GM23338 (cell line): ENCODE measurements at regions not wholly inside any gene's neighbourhood (a gene's known extent, or its start where the extent isn't known, plus 50 kb on each side); places are given as distances from the start of the nearest gene placed in this dataset.

Experiments
- ATAC-seq: fragments of 200-7000 bp; cut with Tn5 transposase; 3 replicates; pipeline ENCODE4 v1.9.1; 2020
- DNase-seq: peaks from one replicate; pipeline ENCODE4 v3.0.0-alpha.2; 2015; ENCODE audit warnings: low spot score
- H2AFZ ChIP-seq: fragments of 200-600 bp; sonication (generic); 2 replicates; pipeline ENCODE4 v1.8.0; 2016; ENCODE audit warnings: antibody characterized with exemption, mild to moderate bottlenecking, moderate library complexity
- H3F3A ChIP-seq: fragments of 200-600 bp; sonication (generic); replicated peaks from 2 replicates; pipeline ENCODE4 v1.8.0; 2017; ENCODE audit warnings: antibody characterized with exemption, mixed run types, low read depth
- H3K27ac ChIP-seq: fragments of 200-600 bp; sonication (generic); 2 replicates; pipeline ENCODE4 v1.6.1; 2016; ENCODE audit warnings: low read depth
- H3K27me3 ChIP-seq: fragments of 200-600 bp; sonication (generic); 2 replicates; pipeline ENCODE4 v1.8.0; 2016; ENCODE audit warnings: mild to moderate bottlenecking, mixed run types, moderate library complexity; ENCODE audit not compliant: insufficient read depth
- H3K36me3 ChIP-seq: fragments of 200-600 bp; sonication (generic); 2 replicates; pipeline ENCODE4 v1.8.0; 2016; ENCODE audit warnings: mild to moderate bottlenecking; ENCODE audit not compliant: insufficient read depth
- H3K4me1 ChIP-seq: fragments of 200-600 bp; sonication (generic); 2 replicates; pipeline ENCODE4 v1.8.0; 2016; ENCODE audit warnings: mild to moderate bottlenecking, moderate library complexity; ENCODE audit not compliant: insufficient read depth
- H3K4me2 ChIP-seq: fragments of 200-600 bp; sonication (generic); 2 replicates; pipeline ENCODE4 v1.7.1; 2017; ENCODE audit warnings: mixed run types
- H3K4me3 ChIP-seq: fragments of 200-600 bp; sonication (generic); 2 replicates; pipeline ENCODE4 v1.6.1; 2016; ENCODE audit warnings: mixed run types
- H3K79me2 ChIP-seq: fragments of 200-600 bp; sonication (generic); replicated peaks from 2 replicates; pipeline ENCODE4 v1.8.0; 2017; ENCODE audit warnings: mild to moderate bottlenecking; ENCODE audit not compliant: insufficient read depth
- H3K9me2 ChIP-seq: fragments of 200-600 bp; sonication (generic); 2 replicates; pipeline ENCODE4 v1.8.0; 2017; ENCODE audit not compliant: insufficient read depth
- H4K20me1 ChIP-seq: fragments of 200-600 bp; sonication (generic); replicated peaks from 2 replicates; pipeline ENCODE4 v1.8.0; 2017; ENCODE audit warnings: mild to moderate bottlenecking; ENCODE audit not compliant: insufficient read depth
- H3K27ac Mint-ChIP-seq: 2 replicates; pipeline ENCODE4 v1.8.0; 2020; ENCODE audit warnings: inconsistent platforms, mild to moderate bottlenecking, moderate library complexity, mixed read lengths
- H3K27me3 Mint-ChIP-seq: 3 replicates; pipeline ENCODE4 v1.8.0; 2022; ENCODE audit warnings: low read depth, mild to moderate bottlenecking, moderate library complexity, mixed read lengths, inconsistent platforms; ENCODE audit not compliant: insufficient read depth, poor library complexity
- H3K36me3 Mint-ChIP-seq: 3 replicates; pipeline ENCODE4 v1.8.0; 2021; ENCODE audit warnings: low read depth, mild to moderate bottlenecking, inconsistent platforms, moderate library complexity, mixed read lengths
- H3K4me1 Mint-ChIP-seq: 3 replicates; pipeline ENCODE4 v1.8.0; 2020; ENCODE audit warnings: mild to moderate bottlenecking, inconsistent platforms, mixed read lengths
- H3K4me3 Mint-ChIP-seq: 3 replicates; pipeline ENCODE4 v1.8.0; 2021; ENCODE audit warnings: moderate library complexity, mild to moderate bottlenecking, inconsistent platforms, mixed read lengths
- H3K9me3 Mint-ChIP-seq: 3 replicates; pipeline ENCODE4 v1.8.0; 2020; ENCODE audit warnings: moderate library complexity, mild to moderate bottlenecking, inconsistent platforms, mixed read lengths
- CREB1 ChIP-seq: fragments of 250-450 bp; sonication (Bioruptor Pico); IDR thresholded peaks from 2 replicates; pipeline ENCODE4 v1.5.0; 2020; ENCODE audit warnings: low read depth, mild to moderate bottlenecking, moderate library complexity
- EZH2 ChIP-seq: fragments of 200-600 bp; sonication (generic); IDR thresholded peaks from one replicate; pipeline ENCODE4 v1.8.0; 2017; ENCODE audit warnings: antibody characterized with exemption, mild to moderate bottlenecking, low read depth; ENCODE audit not compliant: unreplicated experiment
- JUNB ChIP-seq: IDR thresholded peaks from one replicate; pipeline ENCODE4 v1.6.1; 2016; ENCODE audit warnings: antibody characterized with exemption; ENCODE audit not compliant: unreplicated experiment
- NANOG ChIP-seq: IDR thresholded peaks from 2 replicates; pipeline ENCODE4 v1.6.1; 2016; ENCODE audit warnings: antibody characterized with exemption, borderline replicate concordance
- POLR2AphosphoS5 ChIP-seq: IDR thresholded peaks from 2 replicates; pipeline ENCODE4 v1.6.1; 2016; ENCODE audit warnings: antibody characterized with exemption, low read depth
- STAT1 ChIP-seq: IDR thresholded peaks from one replicate; pipeline ENCODE4 v1.6.1; 2016; ENCODE audit warnings: antibody characterized with exemption; ENCODE audit not compliant: unreplicated experiment
- TF ChIP-seq, protein P1 (sequence below): fragments of 250-450 bp; sonication (Bioruptor Pico); IDR thresholded peaks from 2 replicates; pipeline ENCODE4 v1.5.0; 2020; ENCODE audit warnings: mild to moderate bottlenecking, moderate library complexity
- TF ChIP-seq, protein P2 (sequence below): IDR thresholded peaks from 2 replicates; pipeline ENCODE4 v1.6.1; 2016; ENCODE audit warnings: antibody characterized with exemption
- TF ChIP-seq, protein P3 (sequence below), 2 experiments: fragments of 200-600 bp in 1 of 2; sonication (generic) in 1 of 2; conservative IDR thresholded peaks; 2 replicates each; pipeline versions ENCODE4 v1.5.1 to v1.6.1; 2016 to 2017; ENCODE audit warnings: antibody characterized with exemption in 2 of 2, low read depth in 2 of 2, mild to moderate bottlenecking in 2 of 2, moderate library complexity in 1 of 2

- TF ChIP-seq, protein P1, sequence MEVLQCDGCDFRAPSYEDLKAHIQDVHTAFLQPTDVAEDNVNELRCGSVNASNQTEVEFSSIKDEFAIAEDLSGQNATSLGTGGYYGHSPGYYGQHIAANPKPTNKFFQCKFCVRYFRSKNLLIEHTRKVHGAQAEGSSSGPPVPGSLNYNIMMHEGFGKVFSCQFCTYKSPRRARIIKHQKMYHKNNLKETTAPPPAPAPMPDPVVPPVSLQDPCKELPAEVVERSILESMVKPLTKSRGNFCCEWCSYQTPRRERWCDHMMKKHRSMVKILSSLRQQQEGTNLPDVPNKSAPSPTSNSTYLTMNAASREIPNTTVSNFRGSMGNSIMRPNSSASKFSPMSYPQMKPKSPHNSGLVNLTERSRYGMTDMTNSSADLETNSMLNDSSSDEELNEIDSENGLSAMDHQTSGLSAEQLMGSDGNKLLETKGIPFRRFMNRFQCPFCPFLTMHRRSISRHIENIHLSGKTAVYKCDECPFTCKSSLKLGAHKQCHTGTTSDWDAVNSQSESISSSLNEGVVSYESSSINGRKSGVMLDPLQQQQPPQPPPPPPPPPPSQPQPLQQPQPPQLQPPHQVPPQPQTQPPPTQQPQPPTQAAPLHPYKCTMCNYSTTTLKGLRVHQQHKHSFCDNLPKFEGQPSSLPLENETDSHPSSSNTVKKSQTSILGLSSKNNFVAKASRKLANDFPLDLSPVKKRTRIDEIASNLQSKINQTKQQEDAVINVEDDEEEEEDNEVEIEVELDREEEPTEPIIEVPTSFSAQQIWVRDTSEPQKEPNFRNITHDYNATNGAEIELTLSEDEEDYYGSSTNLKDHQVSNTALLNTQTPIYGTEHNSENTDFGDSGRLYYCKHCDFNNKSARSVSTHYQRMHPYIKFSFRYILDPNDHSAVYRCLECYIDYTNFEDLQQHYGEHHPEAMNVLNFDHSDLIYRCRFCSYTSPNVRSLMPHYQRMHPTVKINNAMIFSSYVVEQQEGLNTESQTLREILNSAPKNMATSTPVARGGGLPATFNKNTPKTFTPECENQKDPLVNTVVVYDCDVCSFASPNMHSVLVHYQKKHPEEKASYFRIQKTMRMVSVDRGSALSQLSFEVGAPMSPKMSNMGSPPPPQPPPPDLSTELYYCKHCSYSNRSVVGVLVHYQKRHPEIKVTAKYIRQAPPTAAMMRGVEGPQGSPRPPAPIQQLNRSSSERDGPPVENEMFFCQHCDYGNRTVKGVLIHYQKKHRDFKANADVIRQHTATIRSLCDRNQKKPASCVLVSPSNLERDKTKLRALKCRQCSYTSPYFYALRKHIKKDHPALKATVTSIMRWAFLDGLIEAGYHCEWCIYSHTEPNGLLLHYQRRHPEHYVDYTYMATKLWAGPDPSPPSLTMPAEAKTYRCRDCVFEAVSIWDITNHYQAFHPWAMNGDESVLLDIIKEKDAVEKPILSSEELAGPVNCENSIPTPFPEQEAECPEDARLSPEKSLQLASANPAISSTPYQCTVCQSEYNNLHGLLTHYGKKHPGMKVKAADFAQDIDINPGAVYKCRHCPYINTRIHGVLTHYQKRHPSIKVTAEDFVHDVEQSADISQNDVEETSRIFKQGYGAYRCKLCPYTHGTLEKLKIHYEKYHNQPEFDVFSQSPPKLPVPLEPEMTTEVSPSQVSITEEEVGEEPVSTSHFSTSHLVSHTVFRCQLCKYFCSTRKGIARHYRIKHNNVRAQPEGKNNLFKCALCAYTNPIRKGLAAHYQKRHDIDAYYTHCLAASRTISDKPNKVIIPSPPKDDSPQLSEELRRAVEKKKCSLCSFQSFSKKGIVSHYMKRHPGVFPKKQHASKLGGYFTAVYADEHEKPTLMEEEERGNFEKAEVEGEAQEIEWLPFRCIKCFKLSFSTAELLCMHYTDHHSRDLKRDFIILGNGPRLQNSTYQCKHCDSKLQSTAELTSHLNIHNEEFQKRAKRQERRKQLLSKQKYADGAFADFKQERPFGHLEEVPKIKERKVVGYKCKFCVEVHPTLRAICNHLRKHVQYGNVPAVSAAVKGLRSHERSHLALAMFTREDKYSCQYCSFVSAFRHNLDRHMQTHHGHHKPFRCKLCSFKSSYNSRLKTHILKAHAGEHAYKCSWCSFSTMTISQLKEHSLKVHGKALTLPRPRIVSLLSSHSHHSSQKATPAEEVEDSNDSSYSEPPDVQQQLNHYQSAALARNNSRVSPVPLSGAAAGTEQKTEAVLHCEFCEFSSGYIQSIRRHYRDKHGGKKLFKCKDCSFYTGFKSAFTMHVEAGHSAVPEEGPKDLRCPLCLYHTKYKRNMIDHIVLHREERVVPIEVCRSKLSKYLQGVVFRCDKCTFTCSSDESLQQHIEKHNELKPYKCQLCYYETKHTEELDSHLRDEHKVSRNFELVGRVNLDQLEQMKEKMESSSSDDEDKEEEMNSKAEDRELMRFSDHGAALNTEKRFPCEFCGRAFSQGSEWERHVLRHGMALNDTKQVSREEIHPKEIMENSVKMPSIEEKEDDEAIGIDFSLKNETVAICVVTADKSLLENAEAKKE: no peak
- TF ChIP-seq JUNB: no peak
These were observed 126.1 kb downstream of the PPIAL4G start (continued) for GRCh38 chr1:148357037-148357436.

- H3K27me3 ChIP-seq: peaks cover 91% of the 10 kb centered on the region
- H3K79me2 ChIP-seq: no peaks in the 10 kb centered on the region
- DNase-seq (no peak), ATAC-seq (no peak)
- peaks cover 13% of the 10 kb centered on the region for H3K4me1 ChIP-seq
- Mint-ChIP-seq H3K27me3 (peaks cover 38% of the 10 kb centered on the region), H3K27ac (no peak overlapping the region), H3K4me1 (peaks cover 10% of the 10 kb centered on the region; the same call in 2 of the 3 replicates), H3K4me3 (no peak overlapping the region), H3K36me3 (no peaks in the 10 kb centered on the region), H3K9me3 (no peaks in the 10 kb centered on the region; the same call in 2 of the 3 replicates)
- H3K9me2 ChIP-seq: no peaks in the 10 kb centered on the region
- no peak overlapping the region for H3K4me2 ChIP-seq
- H4K20me1 ChIP-seq: no peaks in the 10 kb centered on the region
- no peak overlapping the region for H3K4me3 ChIP-seq
- no peaks in the 10 kb centered on the region for H3K36me3 ChIP-seq
- no peak overlapping the region for H2AFZ ChIP-seq
- H3K27ac ChIP-seq: no peak overlapping the region
- no peaks in the 10 kb centered on the region for H3F3A ChIP-seq
- TF ChIP-seq EZH2 (no peak), CREB1 (CRISPR knock-in tag) (no peak), POLR2AphosphoS5 (no peak), JUNB (no peak), NANOG (no peak), STAT1 (no peak)
- TF ChIP-seq, protein P2, sequence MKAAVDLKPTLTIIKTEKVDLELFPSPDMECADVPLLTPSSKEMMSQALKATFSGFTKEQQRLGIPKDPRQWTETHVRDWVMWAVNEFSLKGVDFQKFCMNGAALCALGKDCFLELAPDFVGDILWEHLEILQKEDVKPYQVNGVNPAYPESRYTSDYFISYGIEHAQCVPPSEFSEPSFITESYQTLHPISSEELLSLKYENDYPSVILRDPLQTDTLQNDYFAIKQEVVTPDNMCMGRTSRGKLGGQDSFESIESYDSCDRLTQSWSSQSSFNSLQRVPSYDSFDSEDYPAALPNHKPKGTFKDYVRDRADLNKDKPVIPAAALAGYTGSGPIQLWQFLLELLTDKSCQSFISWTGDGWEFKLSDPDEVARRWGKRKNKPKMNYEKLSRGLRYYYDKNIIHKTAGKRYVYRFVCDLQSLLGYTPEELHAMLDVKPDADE: no peak
- TF ChIP-seq, protein P3, sequence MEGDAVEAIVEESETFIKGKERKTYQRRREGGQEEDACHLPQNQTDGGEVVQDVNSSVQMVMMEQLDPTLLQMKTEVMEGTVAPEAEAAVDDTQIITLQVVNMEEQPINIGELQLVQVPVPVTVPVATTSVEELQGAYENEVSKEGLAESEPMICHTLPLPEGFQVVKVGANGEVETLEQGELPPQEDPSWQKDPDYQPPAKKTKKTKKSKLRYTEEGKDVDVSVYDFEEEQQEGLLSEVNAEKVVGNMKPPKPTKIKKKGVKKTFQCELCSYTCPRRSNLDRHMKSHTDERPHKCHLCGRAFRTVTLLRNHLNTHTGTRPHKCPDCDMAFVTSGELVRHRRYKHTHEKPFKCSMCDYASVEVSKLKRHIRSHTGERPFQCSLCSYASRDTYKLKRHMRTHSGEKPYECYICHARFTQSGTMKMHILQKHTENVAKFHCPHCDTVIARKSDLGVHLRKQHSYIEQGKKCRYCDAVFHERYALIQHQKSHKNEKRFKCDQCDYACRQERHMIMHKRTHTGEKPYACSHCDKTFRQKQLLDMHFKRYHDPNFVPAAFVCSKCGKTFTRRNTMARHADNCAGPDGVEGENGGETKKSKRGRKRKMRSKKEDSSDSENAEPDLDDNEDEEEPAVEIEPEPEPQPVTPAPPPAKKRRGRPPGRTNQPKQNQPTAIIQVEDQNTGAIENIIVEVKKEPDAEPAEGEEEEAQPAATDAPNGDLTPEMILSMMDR (conservative IDR thresholded peaks at IDR 0.05; ENCODE audit: low read depth in 2 of 2): no peak
These were observed 127.1 kb downstream of the PPIAL4G start for GRCh38 chr1:148355976-148356375.
